ENCODE measurements at regions not wholly inside any gene's neighbourhood (a gene's known extent, or its start where the extent isn't known, plus 50 kb on each side); places are given as distances from the start of the nearest gene placed in this dataset.

- TF ChIP-seq CTCF (conservative IDR thresholded peaks at IDR 0.05 in 1 of 2, IDR thresholded peaks at IDR 0.05 in 1 of 2; ENCODE audit: extremely low read depth in 1 of 2, insufficient read depth in 1 of 2, low read depth in 1 of 2, low read length in 2 of 2) = no peak
- no peak for TF ChIP-seq EZH2 (IDR thresholded peaks at IDR 0.05; ENCODE audit: borderline replicate concordance, low read length)
Measured at GRCh38 chr4:153079857-153080391, 124.3 kb upstream of the TRIM2 start.

Data from mammary epithelial cell (primary cell).